ENCODE measurements at regions not wholly inside any gene's neighbourhood (a gene's known extent, or its start where the extent isn't known, plus 50 kb on each side); places are given as distances from the start of the nearest gene placed in this dataset.

DNA sequence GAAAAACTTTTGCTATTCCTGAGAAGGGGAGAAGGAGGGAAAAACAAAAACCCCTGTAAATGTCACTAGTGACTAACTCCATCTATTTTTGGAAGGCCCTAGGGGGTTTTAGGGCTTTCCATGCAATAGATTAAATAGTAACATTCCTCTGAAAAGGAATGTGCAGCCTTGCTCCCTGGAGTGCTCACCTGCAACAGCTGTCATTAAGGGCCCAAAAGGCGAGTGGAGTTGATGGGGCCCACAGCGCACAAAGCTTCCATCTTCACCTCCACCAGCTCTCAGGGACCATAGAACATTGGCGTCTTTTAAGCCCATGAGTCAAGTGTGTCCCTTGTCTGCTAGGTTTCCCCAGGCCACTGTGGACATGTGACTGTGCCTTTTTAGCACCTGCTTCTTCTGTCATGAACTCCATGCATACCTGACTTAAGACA, 58.0 kb upstream of the IL6 start:
- TF ChIP-seq, protein P1, sequence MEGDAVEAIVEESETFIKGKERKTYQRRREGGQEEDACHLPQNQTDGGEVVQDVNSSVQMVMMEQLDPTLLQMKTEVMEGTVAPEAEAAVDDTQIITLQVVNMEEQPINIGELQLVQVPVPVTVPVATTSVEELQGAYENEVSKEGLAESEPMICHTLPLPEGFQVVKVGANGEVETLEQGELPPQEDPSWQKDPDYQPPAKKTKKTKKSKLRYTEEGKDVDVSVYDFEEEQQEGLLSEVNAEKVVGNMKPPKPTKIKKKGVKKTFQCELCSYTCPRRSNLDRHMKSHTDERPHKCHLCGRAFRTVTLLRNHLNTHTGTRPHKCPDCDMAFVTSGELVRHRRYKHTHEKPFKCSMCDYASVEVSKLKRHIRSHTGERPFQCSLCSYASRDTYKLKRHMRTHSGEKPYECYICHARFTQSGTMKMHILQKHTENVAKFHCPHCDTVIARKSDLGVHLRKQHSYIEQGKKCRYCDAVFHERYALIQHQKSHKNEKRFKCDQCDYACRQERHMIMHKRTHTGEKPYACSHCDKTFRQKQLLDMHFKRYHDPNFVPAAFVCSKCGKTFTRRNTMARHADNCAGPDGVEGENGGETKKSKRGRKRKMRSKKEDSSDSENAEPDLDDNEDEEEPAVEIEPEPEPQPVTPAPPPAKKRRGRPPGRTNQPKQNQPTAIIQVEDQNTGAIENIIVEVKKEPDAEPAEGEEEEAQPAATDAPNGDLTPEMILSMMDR (conservative IDR thresholded peaks at IDR 0.05), result no peak

DNA sequence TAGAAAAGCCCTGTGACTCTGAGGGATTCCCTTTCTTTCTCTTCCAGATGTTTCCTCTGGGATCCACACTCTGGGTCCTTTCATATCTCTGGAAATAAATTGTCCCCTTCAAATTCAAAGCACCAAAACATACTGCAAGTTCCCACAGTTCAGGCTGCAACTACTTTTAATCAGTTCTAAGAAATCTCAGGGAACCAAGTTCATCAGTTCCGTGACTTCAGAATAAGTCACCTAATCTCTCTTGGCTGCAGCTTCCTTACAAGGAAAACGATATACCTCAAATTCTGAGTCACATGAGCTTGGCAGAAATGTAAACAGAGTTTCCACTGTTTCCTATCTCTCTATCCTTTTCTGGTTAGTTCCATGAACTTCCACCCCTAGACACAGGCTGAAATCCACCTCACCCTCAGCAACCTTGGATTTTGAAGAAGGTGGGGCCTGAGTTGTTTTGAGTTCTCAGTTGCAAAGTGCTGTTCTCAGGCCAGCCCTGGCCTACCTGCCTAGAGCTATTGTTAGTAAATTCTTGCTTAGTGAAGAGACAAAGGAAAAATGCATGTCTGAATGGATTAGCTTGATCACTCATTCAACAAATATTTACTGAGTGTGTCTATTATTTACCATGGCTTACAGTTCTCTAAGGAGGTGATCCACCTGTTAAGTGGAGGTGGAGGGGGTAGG, 59.3 kb upstream of the IL6 start:
- no peak overlapping the region for H3K27ac ChIP-seq

More for the DNA sequence above, 58.0 kb upstream of the IL6 start:
- no peak overlapping the region for H3K27ac ChIP-seq

DNA sequence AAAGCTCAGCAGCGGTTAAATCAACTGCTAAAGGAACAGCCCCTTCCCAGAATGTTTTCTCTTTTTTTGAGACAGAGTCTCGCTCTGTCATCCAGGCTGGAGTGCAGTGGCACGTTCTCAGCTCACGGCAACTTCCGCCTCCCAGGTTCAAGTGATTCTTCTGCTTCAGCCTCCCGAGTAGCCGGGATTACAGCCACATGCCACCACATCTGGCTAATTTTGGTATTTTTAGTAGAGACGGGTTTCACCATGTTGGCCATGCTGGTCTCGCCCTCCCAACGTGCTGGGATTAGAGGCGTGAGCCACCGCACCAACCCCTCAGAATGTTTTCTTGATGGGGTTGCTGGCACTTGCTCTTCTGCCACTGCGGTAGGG, 59.8 kb upstream of the IL6 start:
- H3K27ac ChIP-seq, result no peak overlapping the region
- TF ChIP-seq, protein P1 (conservative IDR thresholded peaks at IDR 0.05), result no peak

More for the DNA sequence above, 59.3 kb upstream of the IL6 start:
- TF ChIP-seq, protein P1 (conservative IDR thresholded peaks at IDR 0.05), result no peak

DNA sequence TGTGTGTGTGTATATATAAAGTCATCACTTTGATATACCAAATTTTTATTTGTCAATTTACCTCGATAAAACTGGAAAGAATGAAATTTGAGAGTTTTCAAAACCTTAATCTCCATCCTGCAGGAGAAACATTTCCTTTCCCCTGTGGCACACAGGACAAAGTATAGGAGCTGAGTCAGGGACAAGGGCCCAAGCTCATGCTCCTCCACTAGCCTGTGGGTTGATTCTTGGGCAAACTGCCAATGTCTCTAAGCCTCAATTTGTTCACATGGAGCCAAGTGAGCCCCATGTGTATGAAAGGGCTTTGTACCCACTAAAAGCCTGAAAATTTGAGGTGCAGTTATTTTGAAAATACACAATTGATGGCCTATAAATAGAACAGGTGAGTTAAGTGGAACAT, 60.3 kb upstream of the IL6 start:
- TF ChIP-seq, protein P1 (conservative IDR thresholded peaks at IDR 0.05), result no peak
- no peak overlapping the region for H3K27ac ChIP-seq

DNA sequence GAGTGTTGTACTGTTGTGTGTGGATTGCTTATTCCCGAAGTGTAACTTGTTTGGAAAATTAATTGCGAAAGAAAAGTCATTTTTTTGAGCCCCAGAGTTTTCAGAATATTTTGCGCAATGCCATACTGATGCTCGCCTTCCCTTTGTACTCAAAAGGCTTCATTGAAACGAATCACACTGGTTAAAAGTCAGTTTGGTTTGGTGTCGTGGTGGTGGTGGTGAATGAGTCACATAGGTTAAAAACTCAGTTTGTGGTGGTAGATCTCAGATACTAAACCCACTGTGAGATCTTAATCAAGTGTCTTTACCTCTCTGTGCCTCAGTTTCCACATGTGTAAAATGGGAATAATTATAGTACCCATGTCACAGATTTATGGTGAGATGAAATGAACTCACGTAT, 61.1 kb upstream of the IL6 start:
- TF ChIP-seq, protein P1 (conservative IDR thresholded peaks at IDR 0.05), result no peak
- H3K27ac ChIP-seq, result no peak overlapping the region

DNA sequence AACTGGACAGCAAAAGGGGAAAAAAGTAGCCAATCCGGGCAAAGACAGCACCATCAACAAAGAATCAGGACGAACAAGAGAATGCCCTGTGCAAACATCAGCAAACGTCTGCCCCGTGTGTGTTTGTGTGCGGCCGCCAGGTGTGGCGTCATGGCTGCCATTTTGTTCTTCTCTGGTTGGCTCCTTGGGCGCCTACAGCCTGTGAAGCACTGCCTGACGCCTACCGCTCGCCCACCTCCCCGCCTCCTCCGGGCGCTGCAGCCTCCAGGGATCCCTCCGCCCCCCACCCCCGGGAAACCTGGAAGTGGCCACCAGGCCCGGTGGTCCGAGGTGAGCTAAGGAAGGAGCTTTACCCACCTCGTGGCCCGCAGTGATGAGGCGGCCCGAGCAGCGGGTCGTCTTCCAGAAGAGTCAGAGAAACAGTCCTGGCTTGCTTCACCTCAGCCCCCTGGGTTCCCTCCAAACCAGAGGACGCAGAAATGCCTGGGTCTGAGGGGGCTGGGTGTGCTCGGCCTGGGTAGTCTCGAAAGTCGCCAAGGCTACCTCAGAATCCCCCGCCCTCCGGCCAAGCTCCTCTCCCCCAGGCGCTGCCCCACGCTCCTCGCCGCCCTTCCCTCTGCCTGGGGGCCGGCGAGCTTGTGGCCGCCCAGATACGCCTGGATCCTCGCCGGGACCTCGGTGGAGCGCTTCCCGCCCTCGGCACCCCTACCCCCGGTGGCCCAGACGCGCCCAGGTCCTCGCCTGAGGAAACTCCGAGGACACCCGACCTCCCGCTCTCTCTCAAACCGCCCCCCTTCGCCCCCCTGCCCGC, 61.8 kb upstream of the IL6 start:
- no peak overlapping the region for H3K27ac ChIP-seq
- TF ChIP-seq, protein P1 (conservative IDR thresholded peaks at IDR 0.05), result no peak

DNA sequence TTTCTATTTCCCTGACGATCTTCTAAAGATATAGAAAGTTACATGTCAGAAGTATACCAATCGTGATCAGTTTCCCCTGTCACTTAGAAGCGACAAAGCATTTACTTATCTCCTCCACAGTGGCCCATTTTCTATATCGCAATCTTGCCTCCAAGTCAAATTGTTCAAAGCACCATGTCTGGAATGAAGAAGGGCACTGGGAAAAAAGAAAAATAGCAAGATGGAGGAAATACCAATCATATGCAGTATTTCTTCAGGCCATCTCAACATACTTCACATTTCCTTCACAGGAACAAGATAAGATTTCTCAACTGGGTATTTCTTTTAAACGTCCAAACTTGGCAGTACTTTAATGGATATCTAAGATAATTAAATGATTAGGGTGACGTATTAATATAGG, 63.3 kb upstream of the IL6 start:
- TF ChIP-seq, protein P1 (conservative IDR thresholded peaks at IDR 0.05), result no peak
- no peak overlapping the region for H3K27ac ChIP-seq
